Nephron (organoid): ENCODE measurements at regions not wholly inside any gene's neighbourhood (a gene's known extent, or its start where the extent isn't known, plus 50 kb on each side); places are given as distances from the start of the nearest gene placed in this dataset.
A peak's percentile ranks its signal among the peaks of the same experiment; 100 is the strongest.

Experiments
- H3K27ac Mint-ChIP-seq, 3 experiments: 2 replicates each; pipeline ENCODE4 v1.8.0; 2020; ENCODE audit warnings: mixed read lengths in 3 of 3, mild to moderate bottlenecking in 2 of 3, moderate library complexity in 1 of 3
- H3K27me3 Mint-ChIP-seq: 2 replicates; pipeline ENCODE4 v1.8.0; 2021; ENCODE audit warnings: low read depth, mild to moderate bottlenecking, moderate library complexity, mixed read lengths
- H3K36me3 Mint-ChIP-seq: 2 replicates; pipeline ENCODE4 v1.8.0; 2020; ENCODE audit warnings: low read depth, mixed read lengths
- H3K4me1 Mint-ChIP-seq: 2 replicates; pipeline ENCODE4 v1.8.0; 2020; ENCODE audit warnings: mixed read lengths
- H3K4me3 Mint-ChIP-seq, 3 experiments: 2 replicates each; pipeline ENCODE4 v1.8.0; 2020; ENCODE audit warnings: mild to moderate bottlenecking in 3 of 3, mixed read lengths in 3 of 3, moderate library complexity in 2 of 3
- H3K9me3 Mint-ChIP-seq: 2 replicates; pipeline ENCODE4 v1.8.0; 2020; ENCODE audit warnings: mixed read lengths
- CTCF ChIP-seq, 3 experiments: fragments of 200-600 bp; sonication (generic); IDR thresholded peaks; one replicate each; pipeline ENCODE4 v1.5.0; 2021; ENCODE audit warnings: antibody characterized with exemption in 3 of 3; ENCODE audit not compliant: unreplicated experiment in 3 of 3

GRCh38 chr6:94658929-94659328 lies 918.4 kb upstream of the MANEA start:
- no peak overlapping the region for H3K4me3 Mint-ChIP-seq
- H3K4me1 Mint-ChIP-seq: no peaks in the 10 kb centered on the region
- H3K27ac Mint-ChIP-seq: no peak overlapping the region
- no peaks in the 10 kb centered on the region for H3K36me3 Mint-ChIP-seq
- H3K27me3 Mint-ChIP-seq: no peaks in the 10 kb centered on the region
- no peak for TF ChIP-seq CTCF (IDR thresholded peaks at IDR 0.05; ENCODE audit: unreplicated experiment in 3 of 3)
- H3K9me3 Mint-ChIP-seq: peaks cover 2% of the 10 kb centered on the region

- peaks cover 2% of the 10 kb centered on the region for H3K9me3 Mint-ChIP-seq
- H3K36me3 Mint-ChIP-seq: no peaks in the 10 kb centered on the region
- no peaks in the 10 kb centered on the region for H3K27me3 Mint-ChIP-seq
- TF ChIP-seq CTCF (IDR thresholded peaks at IDR 0.05; ENCODE audit: unreplicated experiment in 3 of 3): no peak
- H3K4me3 Mint-ChIP-seq: no peak overlapping the region
- H3K4me1 Mint-ChIP-seq: no peaks in the 10 kb centered on the region
- H3K27ac Mint-ChIP-seq: no peak overlapping the region
Observed at GRCh38 chr6:94651239-94651638, 926.1 kb upstream of the MANEA start.

DNA sequence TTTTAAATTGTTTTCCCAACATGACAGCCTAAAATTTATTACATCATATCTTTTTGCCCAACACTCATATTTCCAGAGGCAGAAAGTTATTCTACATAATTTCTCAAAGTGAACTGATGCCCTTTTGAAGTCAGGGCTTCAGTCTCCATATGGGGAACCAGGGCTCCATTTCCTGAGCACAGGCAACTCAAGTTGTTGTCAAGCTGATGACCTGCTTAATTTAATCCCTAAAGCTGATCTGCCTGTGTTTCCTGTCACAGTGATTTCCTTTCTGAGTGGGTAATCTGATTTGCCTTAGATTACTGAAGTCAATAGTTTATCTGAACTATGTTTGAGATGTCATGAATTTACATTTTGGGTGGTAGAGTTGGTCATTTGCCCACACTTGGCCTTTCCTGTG lies 932.1 kb upstream of the MANEA start:
- H3K9me3 Mint-ChIP-seq: no peaks in the 10 kb centered on the region
- H3K27me3 Mint-ChIP-seq: no peaks in the 10 kb centered on the region
- TF ChIP-seq CTCF (IDR thresholded peaks at IDR 0.05; ENCODE audit: unreplicated experiment in 3 of 3): no peak
- no peak overlapping the region for H3K4me3 Mint-ChIP-seq
- H3K27ac Mint-ChIP-seq: no peak overlapping the region
- H3K4me1 Mint-ChIP-seq: no peaks in the 10 kb centered on the region
- H3K36me3 Mint-ChIP-seq: no peaks in the 10 kb centered on the region

- Mint-ChIP-seq H3K36me3 (no peaks in the 10 kb centered on the region), H3K27ac (no peak overlapping the region), H3K27me3 (no peaks in the 10 kb centered on the region), H3K9me3 (no peaks in the 10 kb centered on the region), H3K4me1 (no peaks in the 10 kb centered on the region), H3K4me3 (no peak overlapping the region)
- no peak for TF ChIP-seq CTCF (IDR thresholded peaks at IDR 0.05; ENCODE audit: unreplicated experiment in 3 of 3)
Observed at GRCh38 chr6:94639564-94639963, 937.8 kb upstream of the MANEA start.

DNA sequence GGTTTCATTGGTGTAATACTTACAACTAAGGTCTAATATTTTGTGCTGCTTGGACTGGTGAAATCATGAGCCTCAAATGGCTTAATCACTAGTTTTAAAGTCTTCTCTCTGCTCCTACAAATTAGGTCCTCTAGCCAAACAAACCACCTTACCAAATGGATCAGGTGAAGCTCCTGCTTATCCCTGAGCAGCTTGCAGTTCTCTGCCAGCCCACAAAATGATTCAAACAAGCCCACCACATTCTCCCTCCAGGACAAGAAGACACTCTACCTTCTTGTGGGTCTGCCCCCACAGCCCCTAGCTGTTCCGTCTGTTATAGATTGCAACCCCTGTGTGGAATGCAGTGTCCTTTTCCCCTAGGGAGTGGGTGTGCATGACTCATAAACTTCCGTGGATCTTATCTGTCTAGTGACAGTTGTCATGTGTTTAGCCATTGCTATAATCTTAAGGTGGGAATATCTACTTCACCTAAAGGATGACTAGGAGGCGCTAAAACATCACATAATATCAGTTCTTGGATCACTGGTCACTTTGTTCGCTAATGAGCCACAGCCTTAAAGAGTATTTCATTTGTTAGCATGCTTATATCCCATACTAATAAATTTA lies 940.5 kb upstream of the MANEA start:
- no peaks in the 10 kb centered on the region for H3K4me1 Mint-ChIP-seq
- peak overlapping the region in 1 of 3 experiments; percentile 8 for H3K27ac Mint-ChIP-seq
- H3K36me3 Mint-ChIP-seq: no peaks in the 10 kb centered on the region
- no peak overlapping the region for H3K4me3 Mint-ChIP-seq
- H3K9me3 Mint-ChIP-seq: no peaks in the 10 kb centered on the region
- no peaks in the 10 kb centered on the region for H3K27me3 Mint-ChIP-seq
- TF ChIP-seq CTCF (IDR thresholded peaks at IDR 0.05; ENCODE audit: unreplicated experiment in 3 of 3): peak in 2 of 3 experiments; percentile 34 to 43

GRCh38 chr6:94623586-94623985 lies 953.7 kb upstream of the MANEA start:
- no peak for TF ChIP-seq CTCF (IDR thresholded peaks at IDR 0.05; ENCODE audit: unreplicated experiment in 3 of 3)
- Mint-ChIP-seq H3K36me3 (no peaks in the 10 kb centered on the region), H3K4me3 (no peak overlapping the region), H3K9me3 (no peaks in the 10 kb centered on the region), H3K27ac (no peak overlapping the region), H3K27me3 (no peaks in the 10 kb centered on the region), H3K4me1 (no peaks in the 10 kb centered on the region)
